ENCODE measurements at regions not wholly inside any gene's neighbourhood (a gene's known extent, or its start where the extent isn't known, plus 50 kb on each side); places are given as distances from the start of the nearest gene placed in this dataset.

- Histone ChIP-seq H3K27ac (no peak overlapping the region), H3K4me1 (no peaks in the 10 kb centered on the region), H3K4me3 (no peak overlapping the region), H3K9me3 (peaks cover 0 to 14% (median 3%) of the 10 kb centered on the region in 12 donors), H3K36me3 (no peaks in the 10 kb centered on the region), H3K27me3 (no peaks in the 10 kb centered on the region)
- no peak for DNase-seq
- ATAC-seq: no peak
- intact Hi-C loops (cut with DNase I): no loop called here
- TF ChIP-seq POLR2A (IDR thresholded peaks at IDR 0.05): no peak
- no peak for TF ChIP-seq CTCF (IDR thresholded peaks at IDR 0.05)
- WGBS, 4 donors: 41 to 80% (median 59%) methylated on average over 1 of the region's 1 CpG
Measured at GRCh38 chr12:71208053-71208685, 50.4 kb upstream of the TSPAN8 start.
